H9 (cell line): ENCODE measurements at regions not wholly inside any gene's neighbourhood (a gene's known extent, or its start where the extent isn't known, plus 50 kb on each side); places are given as distances from the start of the nearest gene placed in this dataset.

Experiments
- DNase-seq: peaks from one replicate; pipeline ENCODE4 v3.0.0-alpha.2; 2017
- H2AFZ ChIP-seq: one replicate; pipeline ENCODE4 v1.6.1; 2013; ENCODE audit warnings: mild to moderate bottlenecking, low read length, control low read depth, moderate library complexity
- H2AK5ac ChIP-seq: 2 replicates; pipeline ENCODE4 v1.6.1; 2013; ENCODE audit warnings: low read length, control low read depth, mixed read lengths; ENCODE audit not compliant: insufficient read length
- H2BK120ac ChIP-seq: one replicate; pipeline ENCODE4 v1.6.1; 2013; ENCODE audit warnings: low read depth, mild to moderate bottlenecking, low read length, control low read depth, inconsistent platforms; ENCODE audit not compliant: poor library complexity, severe bottlenecking
- H2BK12ac ChIP-seq: 2 replicates; pipeline ENCODE4 v1.6.1; 2013; ENCODE audit warnings: low read length, control low read depth, mixed read lengths, low read depth; ENCODE audit not compliant: insufficient read length
- H2BK15ac ChIP-seq: 2 replicates; pipeline ENCODE4 v1.6.1; 2013; ENCODE audit warnings: low read depth, low read length, control low read depth
- H2BK20ac ChIP-seq: one replicate; pipeline ENCODE4 v1.6.1; 2013; ENCODE audit warnings: low read depth, mild to moderate bottlenecking, low read length, control low read depth, inconsistent platforms; ENCODE audit not compliant: poor library complexity, severe bottlenecking
- H2BK5ac ChIP-seq: 2 replicates; pipeline ENCODE4 v1.6.1; 2013; ENCODE audit warnings: low read length, control low read depth, mixed read lengths; ENCODE audit not compliant: insufficient read length
- H3K14ac ChIP-seq: 2 replicates; pipeline ENCODE4 v1.6.1; 2013; ENCODE audit warnings: low read length, control low read depth; ENCODE audit not compliant: insufficient read depth
- H3K18ac ChIP-seq: 2 replicates; pipeline ENCODE4 v1.6.1; 2013; ENCODE audit warnings: low read depth, mild to moderate bottlenecking, mixed read lengths, low read length, control low read depth; ENCODE audit not compliant: insufficient read length
- H3K23ac ChIP-seq: 2 replicates; pipeline ENCODE4 v1.6.1; 2013; ENCODE audit warnings: low read length, control low read depth, mixed read lengths, low read depth; ENCODE audit not compliant: insufficient read length
- H3K23me2 ChIP-seq: 2 replicates; pipeline ENCODE4 v1.6.1; 2013; ENCODE audit warnings: low read depth, mild to moderate bottlenecking, mixed read lengths, low read length, control low read depth; ENCODE audit not compliant: insufficient read length, poor library complexity, severe bottlenecking
- H3K27ac ChIP-seq: 2 replicates; pipeline ENCODE4 v1.5.1; 2013; ENCODE audit warnings: low read length, control low read depth, mixed read lengths, low read depth; ENCODE audit not compliant: insufficient read length
- H3K27me3 ChIP-seq: 2 replicates; pipeline ENCODE4 v1.6.1; 2013; ENCODE audit warnings: low read length, control low read depth, inconsistent platforms; ENCODE audit not compliant: insufficient read depth
- H3K4ac ChIP-seq: 2 replicates; pipeline ENCODE4 v1.6.1; 2013; ENCODE audit warnings: low read depth, mild to moderate bottlenecking, control low read depth, inconsistent platforms, low read length, moderate library complexity
- H3K4me1 ChIP-seq: 2 replicates; pipeline ENCODE4 v1.6.1; 2013; ENCODE audit warnings: low read length, control low read depth, inconsistent platforms; ENCODE audit not compliant: insufficient read depth
- H3K4me2 ChIP-seq: 2 replicates; pipeline ENCODE4 v1.6.1; 2013; ENCODE audit warnings: low read length, control low read depth, mixed read lengths; ENCODE audit not compliant: insufficient read length, insufficient read depth
- H3K56ac ChIP-seq: 2 replicates; pipeline ENCODE4 v1.6.1; 2013; ENCODE audit warnings: low read depth, mild to moderate bottlenecking, mixed read lengths, low read length, control low read depth; ENCODE audit not compliant: insufficient read length
- H3K79me1 ChIP-seq: 2 replicates; pipeline ENCODE4 v1.6.1; 2013; ENCODE audit warnings: low read depth, mild to moderate bottlenecking, moderate library complexity, low read length, control low read depth, inconsistent platforms; ENCODE audit not compliant: insufficient read depth, poor library complexity, severe bottlenecking
- H3K79me2 ChIP-seq: 2 replicates; pipeline ENCODE4 v1.6.1; 2013; ENCODE audit warnings: low read length, control low read depth, inconsistent platforms; ENCODE audit not compliant: insufficient read depth
- H3K9ac ChIP-seq: 2 replicates; pipeline ENCODE4 v1.6.1; 2013; ENCODE audit warnings: low read length, control low read depth, mixed read lengths; ENCODE audit not compliant: insufficient read length; ENCODE audit errors: extremely low read depth
- H3K9me3 ChIP-seq: one replicate; pipeline ENCODE4 v1.6.1; 2013; ENCODE audit warnings: low read depth, low read length, inconsistent platforms; ENCODE audit not compliant: control insufficient read depth
- H3T11ph ChIP-seq: one replicate; pipeline ENCODE4 v1.6.1; 2013; ENCODE audit warnings: mild to moderate bottlenecking, low read length, control low read depth, inconsistent platforms
- H4K20me1 ChIP-seq: one replicate; pipeline ENCODE4 v1.6.1; 2013; ENCODE audit not compliant: control insufficient read depth, insufficient read length, insufficient read depth
- H4K5ac ChIP-seq: 2 replicates; pipeline ENCODE4 v1.6.1; 2013; ENCODE audit warnings: low read depth, mild to moderate bottlenecking, mixed read lengths, low read length, control low read depth; ENCODE audit not compliant: insufficient read length
- H4K8ac ChIP-seq: replicated peaks from 2 replicates; pipeline ENCODE4 v1.6.1; 2013; ENCODE audit warnings: low read length, control low read depth, mixed read lengths, low read depth; ENCODE audit not compliant: insufficient read length
- H4K91ac ChIP-seq: 2 replicates; pipeline ENCODE4 v1.6.1; 2013; ENCODE audit warnings: low read depth, mild to moderate bottlenecking, moderate library complexity, mixed read lengths, low read length, control low read depth; ENCODE audit not compliant: insufficient read length
- H3K27ac Mint-ChIP-seq, 3 experiments: 2 replicates in 2 of 3; 3 replicates in 1 of 3; pipeline ENCODE4 v1.8.0; 2020 to 2021; ENCODE audit warnings: mixed read lengths in 3 of 3, mild to moderate bottlenecking in 1 of 3, moderate library complexity in 1 of 3
- H3K27me3 Mint-ChIP-seq: 2 replicates; pipeline ENCODE4 v1.8.0; 2021; ENCODE audit warnings: low read depth, mild to moderate bottlenecking, moderate library complexity, mixed read lengths
- H3K36me3 Mint-ChIP-seq, 3 experiments: 2 replicates in 2 of 3; 3 replicates in 1 of 3; pipeline ENCODE4 v1.8.0; 2020 to 2021; ENCODE audit warnings: low read depth in 3 of 3, mixed read lengths in 3 of 3; ENCODE audit not compliant: insufficient read depth in 1 of 3
- H3K4me1 Mint-ChIP-seq, 2 experiments: 2 replicates each; pipeline ENCODE4 v1.8.0; 2020; ENCODE audit warnings: mixed read lengths in 2 of 2
- H3K4me3 Mint-ChIP-seq, 2 experiments: 2 replicates in 1 of 2; 3 replicates in 1 of 2; pipeline ENCODE4 v1.8.0; 2020 to 2021; ENCODE audit warnings: mild to moderate bottlenecking in 2 of 2, mixed read lengths in 2 of 2, moderate library complexity in 1 of 2
- H3K9me3 Mint-ChIP-seq, 2 experiments: 2 replicates in 1 of 2; 3 replicates in 1 of 2; pipeline ENCODE4 v1.8.0; 2020; ENCODE audit warnings: mild to moderate bottlenecking in 2 of 2, mixed read lengths in 2 of 2, moderate library complexity in 1 of 2
- CTCF ChIP-seq: fragments of 200-600 bp; sonication (generic); conservative IDR thresholded peaks from 3 replicates; pipeline ENCODE4 v1.8.0; 2021; ENCODE audit warnings: antibody characterized with exemption, mild to moderate bottlenecking
- WGBS: extraction: QIAGEN DNeasy Blood & Tissue Kit; methylation state at CpG from one replicate; pipeline ENCODE4 v1.1.7; 2013; ENCODE audit warnings: missing lambda C conversion rate, low lambda C conversion rate, mixed read lengths; ENCODE audit not compliant: insufficient read length; ENCODE audit errors: extremely low coverage; 5-methylcytosine and 5-hydroxymethylcytosine counted together

- Histone ChIP-seq H4K5ac (no peak overlapping the region), H2BK5ac (no peak overlapping the region), H3T11ph (no peak overlapping the region), H3K79me2 (no peaks in the 10 kb centered on the region), H2AK5ac (no peak overlapping the region), H3K4me2 (no peak overlapping the region), H3K9me3 (no peaks in the 10 kb centered on the region), H4K20me1 (no peaks in the 10 kb centered on the region), H4K8ac (no peak overlapping the region), H2AFZ (no peak overlapping the region), H4K91ac (no peak overlapping the region), H2BK120ac (no peak overlapping the region), H3K79me1 (no peaks in the 10 kb centered on the region), H3K14ac (no peak overlapping the region), H3K27me3 (no peaks in the 10 kb centered on the region), H2BK20ac (no peak overlapping the region), H3K56ac (no peak overlapping the region), H3K18ac (no peak overlapping the region), H3K4me1 (no peaks in the 10 kb centered on the region; the same call in 1 of the 2 replicates), H3K23ac (no peak overlapping the region), H3K27ac (no peak overlapping the region), H3K23me2 (no peaks in the 10 kb centered on the region), H2BK15ac (no peak overlapping the region), H3K9ac (no peak overlapping the region), H3K4ac (no peak overlapping the region), H2BK12ac (no peak overlapping the region)
- Mint-ChIP-seq H3K4me1 (no peaks in the 10 kb centered on the region), H3K4me3 (no peak overlapping the region), H3K27me3 (no peaks in the 10 kb centered on the region), H3K27ac (no peak overlapping the region; a peak in 1 of 7 replicates), H3K36me3 (peaks cover 0 to 9% (median 6%) of the 10 kb centered on the region in 3 experiments; a peak in 4 of 7 replicates), H3K9me3 (peaks cover 6 to 12% of the 10 kb centered on the region in 2 experiments)
- WGBS: no CpG with 5 or more reads among the region's 4 CpGs
- no peak for TF ChIP-seq CTCF
- DNase-seq: no peak
These were observed 64.6 kb upstream of the AK4 start for GRCh38 chr1:65083263-65083896.
